ENCODE measurements at regions not wholly inside any gene's neighbourhood (a gene's known extent, or its start where the extent isn't known, plus 50 kb on each side); places are given as distances from the start of the nearest gene placed in this dataset.

DNA sequence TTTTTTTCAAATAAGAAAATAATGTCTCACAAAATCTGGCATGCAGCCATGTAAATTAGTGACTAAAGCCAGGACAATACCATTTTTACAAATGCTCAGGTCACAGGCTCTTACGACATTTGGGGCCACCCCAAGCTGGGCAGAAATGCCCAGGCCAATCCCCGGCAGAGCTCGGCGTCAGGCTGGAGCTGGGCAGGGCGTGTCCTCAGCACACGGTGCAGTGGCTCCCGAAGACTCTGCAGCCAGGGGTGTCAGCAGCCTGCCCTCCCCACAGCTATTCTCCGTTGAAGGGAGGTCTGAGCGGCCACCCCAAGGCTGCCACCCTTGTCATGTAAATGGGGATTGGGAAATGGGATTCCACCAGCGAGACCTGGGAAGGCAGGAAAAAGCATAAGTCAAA lies 158.6 kb downstream of the DICER1 start:
- no peak for DNase-seq (ENCODE audit: low spot score)
- intact Hi-C loops (cut with DNase I) = no loop called here

- intact Hi-C loops (cut with DNase I) = no loop called here
- DNase-seq (ENCODE audit: low spot score) = no peak
Observed at GRCh38 chr14:94998110-94998509, 159.2 kb downstream of the DICER1 start.

DNA sequence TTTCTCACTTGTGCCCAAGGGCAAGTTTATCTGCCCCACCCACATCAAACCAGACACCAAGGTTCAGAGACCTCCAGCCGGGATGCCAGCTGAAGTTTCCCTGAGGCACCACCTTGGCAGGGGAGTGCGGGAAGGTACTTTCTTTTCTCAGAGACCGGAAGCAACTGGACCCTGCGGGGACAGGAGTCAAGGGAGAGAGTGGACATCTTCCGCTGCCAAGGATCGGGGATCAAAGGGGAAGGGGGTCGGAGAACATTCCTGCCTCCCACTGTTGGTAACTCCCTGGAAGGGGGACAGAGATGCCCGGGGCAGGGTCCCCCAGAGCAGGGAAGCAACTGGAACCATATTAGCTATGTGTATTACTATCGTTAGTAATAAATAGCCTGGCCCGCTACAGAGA lies 161.8 kb downstream of the DICER1 start:
- DNase-seq (ENCODE audit: low spot score) = no peak
- intact Hi-C loops (cut with DNase I) = no loop called here

GRCh38 chr14:94994245-94994644 lies 163.1 kb downstream of the DICER1 start:
- DNase-seq (ENCODE audit: low spot score) = no peak
- intact Hi-C loops (cut with DNase I) = no loop called here

DNA sequence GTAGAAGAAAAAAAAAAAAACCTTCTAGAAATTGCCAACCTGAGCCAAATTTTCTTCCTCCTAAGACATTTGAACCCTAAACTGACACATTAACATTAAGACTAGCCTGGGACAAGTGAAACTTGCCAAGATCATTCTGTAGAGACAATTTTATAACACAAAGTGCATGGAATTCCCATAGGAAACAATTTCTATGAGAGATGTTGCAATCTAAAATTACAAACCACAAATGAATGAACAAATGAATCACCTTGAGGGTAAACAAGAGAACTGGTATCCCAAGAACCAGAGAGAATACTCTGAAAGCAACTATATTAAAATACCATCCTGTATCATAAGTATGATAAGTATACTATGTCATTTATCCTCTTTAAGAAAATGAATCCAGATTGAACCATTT lies 165.3 kb downstream of the DICER1 start:
- intact Hi-C loops (cut with DNase I) = no loop called here
- DNase-seq (ENCODE audit: low spot score) = no peak

DNA sequence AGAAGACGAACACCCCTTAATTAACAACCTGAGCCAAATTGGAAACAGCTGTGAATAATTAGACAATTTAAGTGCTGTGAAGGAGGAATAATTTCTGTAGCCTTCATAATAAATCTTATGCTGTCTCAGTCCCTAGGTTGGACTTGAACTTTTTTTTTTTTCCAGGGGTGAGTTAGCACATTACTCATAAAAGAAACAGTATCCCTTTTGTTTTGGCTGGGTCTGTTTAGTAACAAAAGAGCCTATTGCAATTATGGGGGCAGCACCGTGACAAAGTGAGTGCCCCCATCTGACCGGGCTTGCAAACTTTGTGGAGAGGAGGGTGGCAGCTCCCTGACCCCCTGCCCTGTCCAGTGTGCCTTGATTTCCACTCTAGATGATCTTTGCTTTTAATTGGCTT lies 167.4 kb downstream of the DICER1 start:
- intact Hi-C loops (cut with DNase I) = no loop called here
- no peak for DNase-seq (ENCODE audit: low spot score)

DNA sequence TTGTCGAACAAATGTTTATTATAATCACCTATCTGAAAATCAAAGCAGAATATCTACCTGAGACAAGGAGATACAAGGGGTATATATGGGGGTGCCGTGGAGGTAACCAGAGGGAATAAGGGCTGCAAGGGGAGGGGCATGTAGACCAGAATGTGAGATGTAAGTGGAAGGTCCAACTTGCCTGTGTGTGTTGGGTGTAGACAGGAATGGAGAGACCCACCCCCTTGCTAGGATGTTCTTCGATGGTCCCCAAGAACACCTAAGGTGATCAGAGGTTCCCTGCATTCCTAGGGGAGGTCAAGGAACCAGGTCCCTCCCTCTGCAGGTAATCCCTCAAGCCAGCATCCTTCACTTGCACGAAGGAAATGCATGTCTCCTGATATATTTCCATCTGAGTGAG lies 167.9 kb downstream of the DICER1 start:
- no peak for DNase-seq (ENCODE audit: low spot score)
- intact Hi-C loops (cut with DNase I) = no loop called here

DNA sequence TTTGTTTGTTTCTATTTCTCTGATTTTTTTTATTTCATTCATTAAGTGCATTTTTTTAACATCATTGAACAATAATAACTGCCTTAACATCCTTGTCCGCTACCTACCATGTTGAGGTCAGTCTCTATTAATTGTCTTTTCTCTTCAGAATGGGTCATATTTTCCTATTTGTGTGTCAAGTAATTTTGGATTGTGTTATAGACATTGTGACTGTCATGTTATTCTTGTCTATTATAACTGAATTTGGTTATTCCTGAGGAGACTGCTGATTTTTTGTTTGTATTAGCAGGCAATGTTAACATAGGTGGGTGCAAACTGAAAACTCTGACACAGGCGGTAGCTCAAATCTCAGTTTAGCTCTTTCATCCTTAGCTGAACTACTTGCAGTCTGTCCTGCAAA lies 169.9 kb downstream of the DICER1 start:
- intact Hi-C loops (cut with DNase I) = no loop called here
- no peak for DNase-seq (ENCODE audit: low spot score)

- intact Hi-C loops (cut with DNase I) = no loop called here
- DNase-seq (ENCODE audit: low spot score) = no peak
Observed at GRCh38 chr14:94979891-94980290, 177.4 kb downstream of the DICER1 start.

DNA sequence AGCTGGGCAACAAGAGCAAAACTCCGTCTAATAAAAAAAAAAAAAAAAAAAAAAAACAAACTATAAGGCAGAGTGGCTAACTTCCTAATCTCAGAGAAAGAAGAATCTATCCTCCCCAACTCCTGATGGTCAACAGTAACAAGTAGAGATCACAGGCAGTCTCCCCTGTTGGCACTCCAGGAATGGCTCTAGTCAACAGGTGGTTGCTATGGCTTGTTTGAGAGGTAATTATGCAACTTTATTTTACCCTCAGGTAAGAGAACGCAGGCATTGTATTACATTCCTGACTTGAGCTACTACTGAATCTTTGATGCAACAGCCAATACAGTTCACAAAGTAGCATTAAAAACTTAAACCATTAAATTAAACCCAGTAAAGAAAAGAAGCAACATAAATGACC lies 180.3 kb downstream of the DICER1 start:
- intact Hi-C loops (cut with DNase I) = no loop called here
- DNase-seq (ENCODE audit: low spot score) = no peak

GRCh38 chr14:94975366-94975765 lies 182.0 kb downstream of the DICER1 start:
- DNase-seq (ENCODE audit: low spot score) = no peak
- intact Hi-C loops (cut with DNase I) = no loop called here

GRCh38 chr14:94974893-94975292 lies 182.4 kb downstream of the DICER1 start:
- intact Hi-C loops (cut with DNase I) = no loop called here
- DNase-seq (ENCODE audit: low spot score) = no peak

- DNase-seq (ENCODE audit: low spot score) = no peak
- intact Hi-C loops (cut with DNase I) = no loop called here
Observed at GRCh38 chr14:94974422-94974821, 182.9 kb downstream of the DICER1 start.

DNA sequence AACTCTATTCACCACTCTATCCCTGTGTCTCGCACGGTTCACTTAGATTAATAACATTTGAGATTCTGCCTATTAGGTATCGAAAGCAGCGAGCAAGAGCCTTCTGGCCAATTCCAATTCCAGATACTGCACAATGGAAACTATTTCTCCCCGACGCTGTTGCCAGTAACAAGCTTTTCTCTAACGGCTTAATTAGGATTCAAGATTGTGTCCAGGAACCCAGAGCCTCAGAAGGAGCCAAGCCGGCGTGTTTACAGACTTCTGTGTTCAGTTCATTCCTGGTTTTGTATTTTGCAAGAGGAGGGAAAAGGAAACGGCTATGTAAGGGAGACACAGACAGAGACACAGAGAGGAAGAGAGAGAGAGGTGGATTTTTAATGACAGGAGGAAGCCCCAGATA lies 185.6 kb downstream of the DICER1 start:
- intact Hi-C loops (cut with DNase I) = no loop called here
- DNase-seq (ENCODE audit: low spot score) = peak; percentile 88

- DNase-seq (ENCODE audit: low spot score) = no peak
- intact Hi-C loops (cut with DNase I) = no loop called here
Observed at GRCh38 chr14:94970941-94971730, 186.2 kb downstream of the DICER1 start.

DNA sequence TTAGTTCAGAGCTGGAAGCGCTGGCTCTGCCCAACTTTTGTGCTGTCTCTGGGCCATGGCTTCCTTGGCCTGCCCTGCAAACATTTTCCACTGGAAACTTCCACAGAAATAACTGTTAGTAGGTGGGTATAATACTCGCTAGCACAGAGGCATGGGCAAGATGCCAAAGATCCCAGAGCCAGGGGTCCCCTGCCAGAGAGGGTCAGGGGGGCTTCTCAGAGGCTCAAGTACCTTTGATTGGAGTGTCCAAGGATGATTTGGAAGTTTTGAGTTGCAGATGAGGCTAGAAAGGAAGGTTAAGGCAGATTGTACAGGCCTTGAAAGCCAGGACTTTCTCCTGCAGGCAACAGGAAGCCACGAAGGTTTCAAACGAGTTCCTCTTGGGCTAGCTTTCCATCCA lies 187.6 kb downstream of the DICER1 start:
- DNase-seq (ENCODE audit: low spot score) = no peak
- intact Hi-C loops (cut with DNase I) = no loop called here

DNA sequence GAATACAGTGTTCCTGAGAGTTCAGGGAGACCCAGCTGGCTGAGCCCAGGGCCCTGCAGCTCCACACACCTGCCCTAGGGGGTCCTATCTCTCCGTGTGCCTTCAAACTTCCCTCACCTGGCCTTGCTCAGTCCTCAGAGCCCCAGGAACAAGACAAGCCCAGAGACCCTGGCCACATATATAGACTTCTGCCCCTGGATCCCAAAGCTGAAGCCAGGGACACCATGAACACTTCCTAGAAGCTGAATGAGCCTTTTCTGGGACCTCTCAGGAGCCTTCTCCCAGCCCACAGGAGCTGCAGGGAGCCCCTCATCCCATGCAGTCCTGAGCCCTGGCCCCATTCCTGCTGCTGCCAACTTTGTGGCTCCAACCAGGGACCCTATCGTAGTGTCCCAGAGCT lies 190.5 kb downstream of the DICER1 start:
- no peak for DNase-seq (ENCODE audit: low spot score)
- intact Hi-C loops (cut with DNase I) = no loop called here

- no peak for DNase-seq (ENCODE audit: low spot score)
- intact Hi-C loops (cut with DNase I) = no loop called here
Observed at GRCh38 chr14:94966344-94966743, 191.0 kb downstream of the DICER1 start.

- intact Hi-C loops (cut with DNase I) = no loop called here
- DNase-seq (ENCODE audit: low spot score) = no peak
Observed at GRCh38 chr14:94965551-94966313, 191.6 kb downstream of the DICER1 start.

GRCh38 chr14:94964931-94965330 lies 192.4 kb downstream of the DICER1 start:
- intact Hi-C loops (cut with DNase I) = no loop called here
- no peak for DNase-seq (ENCODE audit: low spot score)

DNA sequence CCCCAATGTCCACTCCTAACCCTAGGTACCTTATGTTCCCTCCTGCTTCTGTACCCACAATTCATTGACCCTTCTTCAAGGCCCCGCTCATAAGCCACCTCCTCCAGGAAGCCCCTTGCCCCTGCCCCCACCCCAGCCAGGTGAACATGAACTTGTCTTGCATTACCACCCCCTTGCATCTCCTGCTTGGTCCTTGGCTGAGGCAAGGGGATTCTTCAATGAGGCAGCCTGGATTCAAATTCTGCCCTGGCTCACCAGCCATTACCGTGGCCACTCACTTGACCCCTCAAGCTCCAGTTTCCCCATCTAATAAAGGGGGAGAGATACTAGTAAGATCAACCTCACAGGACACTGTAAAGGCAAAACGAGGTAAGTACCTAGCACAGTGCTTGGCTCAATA lies 193.1 kb downstream of the DICER1 start:
- intact Hi-C loops (cut with DNase I) = no loop called here
- DNase-seq (ENCODE audit: low spot score) = no peak

Measured in posterior vena cava (tissue), 2 donors.